ENCODE measurements at regions not wholly inside any gene's neighbourhood (a gene's known extent, or its start where the extent isn't known, plus 50 kb on each side); places are given as distances from the start of the nearest gene placed in this dataset.
"Not testable (repeated sequence)": the region's sequence is repeated elsewhere in the genome, so short reads cannot be mapped to it uniquely, and the experiment has no call there.

DNA sequence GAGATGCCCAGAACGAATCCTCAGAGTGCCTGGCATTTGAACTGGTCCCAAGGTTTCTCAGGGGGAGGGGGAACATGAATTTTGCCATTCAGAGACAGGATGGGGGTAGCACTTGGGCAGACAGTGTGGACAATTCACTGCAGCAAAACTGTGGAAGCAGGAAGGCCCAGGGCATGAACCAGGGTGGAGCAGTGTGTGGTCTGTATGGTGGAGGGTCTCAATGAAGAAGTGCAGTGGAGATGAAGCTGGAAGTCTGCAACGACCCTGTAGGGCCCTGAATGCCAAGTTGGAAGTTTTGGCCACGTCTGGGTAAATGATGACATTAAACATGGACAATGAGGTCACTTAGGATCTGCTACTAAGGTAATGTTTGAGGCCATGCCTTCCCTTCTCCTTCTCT is 273.9 kb downstream of the CDK5RAP2 start:
- ChIA-PET POLR2A (no interaction called here), CTCF (no interaction called here)
- DNase-seq (ENCODE audit: low read depth, low spot score) = no peak
- TF ChIP-seq, protein P1, sequence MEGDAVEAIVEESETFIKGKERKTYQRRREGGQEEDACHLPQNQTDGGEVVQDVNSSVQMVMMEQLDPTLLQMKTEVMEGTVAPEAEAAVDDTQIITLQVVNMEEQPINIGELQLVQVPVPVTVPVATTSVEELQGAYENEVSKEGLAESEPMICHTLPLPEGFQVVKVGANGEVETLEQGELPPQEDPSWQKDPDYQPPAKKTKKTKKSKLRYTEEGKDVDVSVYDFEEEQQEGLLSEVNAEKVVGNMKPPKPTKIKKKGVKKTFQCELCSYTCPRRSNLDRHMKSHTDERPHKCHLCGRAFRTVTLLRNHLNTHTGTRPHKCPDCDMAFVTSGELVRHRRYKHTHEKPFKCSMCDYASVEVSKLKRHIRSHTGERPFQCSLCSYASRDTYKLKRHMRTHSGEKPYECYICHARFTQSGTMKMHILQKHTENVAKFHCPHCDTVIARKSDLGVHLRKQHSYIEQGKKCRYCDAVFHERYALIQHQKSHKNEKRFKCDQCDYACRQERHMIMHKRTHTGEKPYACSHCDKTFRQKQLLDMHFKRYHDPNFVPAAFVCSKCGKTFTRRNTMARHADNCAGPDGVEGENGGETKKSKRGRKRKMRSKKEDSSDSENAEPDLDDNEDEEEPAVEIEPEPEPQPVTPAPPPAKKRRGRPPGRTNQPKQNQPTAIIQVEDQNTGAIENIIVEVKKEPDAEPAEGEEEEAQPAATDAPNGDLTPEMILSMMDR (IDR thresholded peaks at IDR 0.05; ENCODE audit: insufficient read depth, low read length, missing control alignments) = no peak
- H3K4me3 ChIP-seq (ENCODE audit: low read depth, low read length) = no peak overlapping the region

DNA sequence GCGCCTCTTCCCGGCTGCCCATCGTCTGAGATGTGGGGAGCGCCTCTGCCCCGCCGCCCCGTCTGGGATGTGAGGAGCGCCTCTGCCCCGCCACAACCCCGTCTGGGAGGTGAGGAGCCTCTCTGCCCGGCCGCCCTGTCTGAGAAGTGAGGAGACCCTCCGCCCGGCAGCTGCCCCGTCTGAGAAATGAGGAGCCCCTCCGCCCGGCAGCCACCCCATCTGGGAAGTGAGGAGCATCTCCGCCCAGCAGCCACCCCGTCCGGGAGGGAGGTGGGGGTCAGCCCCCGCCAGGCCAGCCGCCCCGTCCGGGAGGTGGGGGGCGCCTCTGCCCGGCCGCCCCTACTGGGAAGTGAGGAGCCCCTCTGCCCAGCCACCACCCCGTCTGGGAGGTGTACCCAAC is 275.1 kb downstream of the CDK5RAP2 start:
- H3K4me3 ChIP-seq (ENCODE audit: low read depth, low read length); POLR2A ChIA-PET; DNase-seq (ENCODE audit: low read depth, low spot score); CTCF ChIA-PET: not testable (repeated sequence)

DNA sequence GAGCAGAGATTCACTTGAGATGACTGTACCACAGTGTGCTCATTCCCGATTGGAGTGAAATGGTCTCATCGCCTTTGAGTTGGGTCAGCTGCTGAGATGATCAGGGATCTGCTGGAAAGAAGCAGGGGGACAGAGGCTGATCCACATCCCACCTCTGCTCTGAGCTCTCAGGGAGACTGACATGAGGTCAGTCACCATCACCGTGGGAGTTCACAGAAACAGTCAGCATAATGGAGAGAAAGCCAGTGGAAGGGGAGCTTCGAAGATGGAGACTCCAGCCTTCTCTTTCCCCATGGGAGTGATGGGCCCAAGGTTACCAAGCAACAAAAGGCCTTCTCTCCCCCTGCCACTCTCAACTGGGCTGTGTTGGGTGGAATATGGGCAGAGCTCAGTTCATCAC is 276.4 kb downstream of the CDK5RAP2 start:
- TF ChIP-seq, protein P1 (IDR thresholded peaks at IDR 0.05; ENCODE audit: insufficient read depth, low read length, missing control alignments) = no peak
- POLR2A ChIA-PET = no interaction called here
- CTCF ChIA-PET = no interaction called here
- H3K4me3 ChIP-seq (ENCODE audit: low read depth, low read length) = no peak overlapping the region
- no peak for DNase-seq (ENCODE audit: low read depth, low spot score)

DNA sequence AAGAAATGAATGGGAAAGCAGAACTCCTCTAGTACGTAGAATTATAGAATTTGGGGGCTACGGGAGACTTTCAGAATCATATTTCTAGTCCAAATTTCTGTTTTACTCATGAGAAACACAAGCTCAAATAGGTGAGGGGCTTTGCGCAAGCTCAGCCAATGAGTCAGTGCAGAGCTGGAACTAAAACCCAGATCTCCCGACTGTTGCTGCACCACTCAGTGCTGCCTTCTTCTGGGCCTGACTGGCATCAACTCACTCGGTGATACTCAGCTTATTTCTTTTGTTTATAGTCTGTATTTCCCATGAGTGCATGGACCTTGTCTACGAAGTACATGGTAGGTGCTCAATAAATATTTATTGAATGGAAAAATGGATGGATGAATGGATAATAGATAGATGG is 280.2 kb downstream of the CDK5RAP2 start:
- H3K4me3 ChIP-seq (ENCODE audit: low read depth, low read length) = no peak overlapping the region
- POLR2A ChIA-PET = no interaction called here
- CTCF ChIA-PET = no interaction called here
- TF ChIP-seq, protein P1 (IDR thresholded peaks at IDR 0.05; ENCODE audit: insufficient read depth, low read length, missing control alignments) = no peak
- no peak for DNase-seq (ENCODE audit: low read depth, low spot score)

DNA sequence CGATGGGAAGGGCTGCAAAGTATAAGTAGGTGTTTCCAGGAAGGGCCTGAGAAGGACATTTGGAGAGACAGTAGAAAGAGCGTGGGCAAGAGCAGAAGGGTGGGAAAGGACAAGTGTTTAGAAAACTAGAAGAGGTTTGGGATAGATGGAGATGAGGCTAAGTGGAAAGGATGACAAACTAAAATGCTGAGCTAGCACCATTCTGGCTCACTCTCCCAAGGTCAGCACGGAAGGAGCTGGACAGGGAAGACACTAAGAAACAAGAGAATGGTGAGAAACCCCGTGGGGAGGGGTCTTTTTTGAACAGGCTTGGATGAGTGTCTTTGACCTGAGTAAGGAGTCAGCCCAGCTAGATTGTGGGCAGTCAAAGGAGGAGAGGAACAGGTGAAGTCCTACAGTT is 286.0 kb downstream of the CDK5RAP2 start:
- CTCF ChIA-PET = no interaction called here
- no peak for DNase-seq (ENCODE audit: low read depth, low spot score)
- no peak overlapping the region for H3K4me3 ChIP-seq (ENCODE audit: low read depth, low read length)
- POLR2A ChIA-PET = no interaction called here
- TF ChIP-seq, protein P1 (IDR thresholded peaks at IDR 0.05; ENCODE audit: insufficient read depth, low read length, missing control alignments) = no peak

DNA sequence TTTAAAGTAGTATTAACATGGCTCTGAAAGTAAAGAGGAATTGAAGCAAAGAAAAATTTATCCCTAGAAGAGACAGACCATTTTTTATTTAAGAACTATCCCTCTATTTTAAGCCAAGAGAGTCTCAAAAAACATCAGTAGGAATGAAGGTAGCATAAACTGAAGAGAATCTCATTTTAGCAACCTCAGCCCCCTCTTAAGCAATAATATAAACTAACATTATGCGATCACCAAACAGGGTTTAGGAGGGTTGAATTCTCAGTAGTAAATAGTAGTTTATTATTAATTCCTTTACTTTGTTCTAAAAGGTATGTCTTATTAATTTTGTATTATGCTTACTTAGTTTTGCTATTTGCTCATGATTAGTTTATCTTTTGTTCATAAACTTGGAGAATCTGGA is 287.4 kb downstream of the CDK5RAP2 start:
- ChIA-PET POLR2A (no interaction called here), CTCF (no interaction called here)
- no peak for DNase-seq (ENCODE audit: low read depth, low spot score)
- no peak overlapping the region for H3K4me3 ChIP-seq (ENCODE audit: low read depth, low read length)
- TF ChIP-seq, protein P1 (IDR thresholded peaks at IDR 0.05; ENCODE audit: insufficient read depth, low read length, missing control alignments) = no peak

DNA sequence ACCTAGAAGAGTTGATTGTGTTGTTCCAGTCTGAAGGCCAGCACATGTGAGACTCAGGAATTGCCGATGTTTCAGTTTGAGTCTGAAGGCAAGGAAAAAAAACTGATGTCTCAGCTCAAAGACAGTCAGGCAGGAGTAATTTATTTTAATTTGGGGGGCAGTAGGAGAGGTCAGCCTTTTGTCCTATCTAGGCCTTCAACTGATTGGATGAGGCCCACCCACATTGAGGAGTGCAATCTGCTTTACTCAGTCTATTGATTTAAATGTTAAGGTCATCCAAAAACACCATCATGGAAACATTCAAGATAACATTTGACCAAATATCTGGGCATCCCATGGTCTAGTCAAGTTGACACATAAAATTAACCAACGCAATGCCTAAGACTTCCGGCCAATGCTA is 288.9 kb downstream of the CDK5RAP2 start:
- ChIA-PET POLR2A (no interaction called here), CTCF (no interaction called here)
- TF ChIP-seq, protein P1 (IDR thresholded peaks at IDR 0.05; ENCODE audit: insufficient read depth, low read length, missing control alignments) = no peak
- no peak for DNase-seq (ENCODE audit: low read depth, low spot score)
- H3K4me3 ChIP-seq (ENCODE audit: low read depth, low read length) = no peak overlapping the region
